B cell (primary cell): ENCODE measurements at regions not wholly inside any gene's neighbourhood (a gene's known extent, or its start where the extent isn't known, plus 50 kb on each side); places are given as distances from the start of the nearest gene placed in this dataset.

Source experiments
- ATAC-seq: fragments of 200-7000 bp; cut with Tn5 transposase; one replicate; pipeline ENCODE4 v1.10.0; 2021; ENCODE audit warnings: low read depth, mild to moderate bottlenecking, moderate number of reproducible peaks, moderate library complexity
- CTCF ChIA-PET: fragments of 350-600 bp; sonication (Branson Sonifier 250); formaldehyde crosslinking; loops from one replicate; lab custom pipeline; 2021; ENCODE audit warnings: antibody characterized with exemption, inconsistent platforms; lab: Charles Lee
- POLR2A ChIA-PET: fragments of 350-600 bp; sonication (Branson Sonifier 250); formaldehyde crosslinking; loops from one replicate; lab custom pipeline; 2021; ENCODE audit warnings: antibody characterized with exemption; lab: Charles Lee
- DNase-seq: peaks from one replicate; pipeline ENCODE4 v3.0.0; 2013
- H2AFZ ChIP-seq: 2 replicates; pipeline ENCODE4 v1.6.1; 2012; ENCODE audit warnings: mild to moderate bottlenecking, low read depth, low read length; ENCODE audit not compliant: insufficient read depth, poor library complexity, severe bottlenecking
- H3K27ac ChIP-seq, 2 donors: 1 replicate in 1 of 2; 2 replicates in 1 of 2; pipeline ENCODE4 v1.5.1; 2012 to 2013; ENCODE audit warnings: low read length in 2 of 2, mild to moderate bottlenecking in 2 of 2, moderate library complexity in 1 of 2
- H3K27me3 ChIP-seq, 4 experiments: fragments of 200-600 bp in 1 of 4; sonication (generic) in 1 of 4; replicated peaks in 1 of 4; 1 replicate in 2 of 4; 2 replicates in 2 of 4; pipeline versions ENCODE4 v1.6.1 to v1.7.0; 2013 to 2016; ENCODE audit warnings: low read length in 3 of 4, mild to moderate bottlenecking in 2 of 4, mixed read lengths in 1 of 4, moderate library complexity in 1 of 4; ENCODE audit not compliant: insufficient read depth in 4 of 4, control insufficient read depth in 3 of 4; ENCODE audit errors: control extremely low read depth in 1 of 4
- H3K36me3 ChIP-seq, 2 experiments: replicated peaks in 1 of 2; 1 replicate in 1 of 2; 2 replicates in 1 of 2; pipeline versions ENCODE4 v1.6.1 to v1.7.1; 2013; ENCODE audit warnings: low read length in 1 of 2; ENCODE audit not compliant: insufficient read depth in 2 of 2, control insufficient read depth in 1 of 2; ENCODE audit errors: control extremely low read depth in 1 of 2, extremely low read depth in 1 of 2
- H3K4me1 ChIP-seq, 2 donors: fragments of 200-600 bp in 1 of 2; sonication (generic) in 1 of 2; 1 replicate in 1 of 2; 2 replicates in 1 of 2; pipeline versions ENCODE4 v1.5.1 to v1.6.1; 2013 to 2017; ENCODE audit warnings: low read length in 2 of 2; ENCODE audit not compliant: control insufficient read depth in 2 of 2, insufficient read depth in 2 of 2
- H3K4me2 ChIP-seq: replicated peaks from 2 replicates; pipeline ENCODE3; 2012; ENCODE audit warnings: mild to moderate bottlenecking, low read depth, low read length; ENCODE audit not compliant: poor library complexity, severe bottlenecking
- H3K4me3 ChIP-seq, 5 experiments: fragments of 200-600 bp in 1 of 5; sonication (generic) in 1 of 5; 1 replicate in 3 of 5; 2 replicates in 2 of 5; pipeline versions ENCODE4 v1.5.1 to v1.7.0; 2011 to 2016; ENCODE audit warnings: low read length in 4 of 5, mild to moderate bottlenecking in 4 of 5, low read depth in 2 of 5, control low read depth in 1 of 5, moderate library complexity in 1 of 5; ENCODE audit not compliant: insufficient read depth in 1 of 5; ENCODE audit errors: control extremely low read depth in 1 of 5, extremely low read depth in 1 of 5
- H3K79me2 ChIP-seq: fragments of 200-600 bp; sonication (generic); one replicate; pipeline ENCODE4 v1.6.0; 2016; ENCODE audit warnings: low read length; ENCODE audit not compliant: control insufficient read depth, insufficient read depth
- H3K9ac ChIP-seq: fragments of 200-600 bp; sonication (generic); 2 replicates; pipeline ENCODE4 v1.6.1; 2017; ENCODE audit warnings: mild to moderate bottlenecking, low read length, moderate library complexity
- H3K9me3 ChIP-seq, 3 donors: one replicate each; pipeline versions ENCODE4 v1.6.1 to v1.7.1; 2013; ENCODE audit warnings: low read length in 2 of 3; ENCODE audit not compliant: control insufficient read depth in 2 of 3, insufficient read depth in 1 of 3; ENCODE audit errors: control extremely low read depth in 1 of 3
- H4K20me1 ChIP-seq: 2 replicates; pipeline ENCODE4 v1.6.0; 2012; ENCODE audit warnings: mild to moderate bottlenecking, low read length; ENCODE audit not compliant: insufficient read depth, control insufficient read depth, poor library complexity, severe bottlenecking
- H3K27ac Mint-ChIP-seq: one replicate; pipeline ENCODE4 v1.8.0; 2021; ENCODE audit warnings: mixed read lengths
- H3K27me3 Mint-ChIP-seq: one replicate; pipeline ENCODE4 v1.8.0; 2021; ENCODE audit warnings: mixed read lengths
- H3K4me1 Mint-ChIP-seq: one replicate; pipeline ENCODE4 v1.8.0; 2021; ENCODE audit warnings: mixed read lengths
- H3K4me3 Mint-ChIP-seq: one replicate; pipeline ENCODE4 v1.8.0; 2021; ENCODE audit warnings: mixed read lengths
- H3K9me3 Mint-ChIP-seq: one replicate; pipeline ENCODE4 v1.8.0; 2022; ENCODE audit warnings: mixed read lengths; ENCODE audit not compliant: insufficient read depth
- CTCF ChIP-seq: fragments of 200-600 bp; IDR thresholded peaks from one replicate; pipeline ENCODE4 v1.8.0; 2022; ENCODE audit warnings: antibody characterized with exemption, mild to moderate bottlenecking
- EZH2 ChIP-seq: IDR thresholded peaks from 2 replicates; pipeline ENCODE4 v1.6.1; 2012; ENCODE audit warnings: borderline replicate concordance, low read depth, mild to moderate bottlenecking, moderate library complexity, low read length; ENCODE audit not compliant: insufficient read depth, poor library complexity, severe bottlenecking
- WGBS: methylation state at CpG from one replicate; pipeline ENCODE4 v1.1.5; 2013; ENCODE audit warnings: missing lambda C conversion rate; ENCODE audit not compliant: insufficient coverage; 5-methylcytosine and 5-hydroxymethylcytosine counted together
- intact Hi-C: fragments of 100-400 bp; cut with micrococcal nuclease; formaldehyde crosslinking; loops from one replicate; pipeline ENCODE4 v1.10.0; 2022

DNA sequence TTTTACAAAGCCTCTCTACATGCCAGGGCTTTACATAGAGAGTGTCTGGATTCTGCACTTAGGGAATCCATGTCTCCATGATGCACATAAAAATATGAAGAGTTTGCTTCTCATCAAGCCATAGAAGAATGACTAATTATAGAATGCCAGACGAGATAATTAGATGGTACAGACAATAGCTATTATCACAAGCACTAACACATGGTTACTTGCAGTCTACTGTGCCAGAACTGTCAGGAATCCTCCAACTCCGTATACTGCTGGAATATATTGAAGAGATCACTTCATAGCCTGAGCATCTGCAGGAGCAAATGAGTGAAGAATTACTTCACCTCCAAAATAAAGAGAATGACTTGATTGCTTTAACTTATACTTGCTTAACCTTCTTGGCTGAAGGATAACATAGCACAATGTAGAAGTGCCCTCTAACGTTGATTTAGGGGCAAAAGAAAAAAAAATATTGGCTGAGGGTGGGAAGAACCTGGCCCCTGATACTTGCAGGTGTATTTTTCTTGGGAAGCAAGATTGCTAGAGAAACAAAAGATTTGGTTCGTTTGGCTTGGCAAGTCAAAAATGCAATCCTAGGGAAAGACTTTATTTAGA lies 272.8 kb upstream of the FAR2 start:
- WGBS = 100% methylated on average over 1 of the region's 4 CpGs
- H3K79me2 ChIP-seq = no peaks in the 10 kb centered on the region
- POLR2A ChIA-PET = no interaction called here
- DNase-seq (no peak), ATAC-seq (no peak)
- H3K9me3 ChIP-seq = no peaks in the 10 kb centered on the region
- no peak overlapping the region for H3K4me2 ChIP-seq
- no peaks in the 10 kb centered on the region for H3K36me3 ChIP-seq
- Mint-ChIP-seq H3K4me1 (no peaks in the 10 kb centered on the region), H3K27ac (no peak overlapping the region), H3K4me3 (no peak overlapping the region), H3K9me3 (no peaks in the 10 kb centered on the region), H3K27me3 (no peaks in the 10 kb centered on the region)
- no peak overlapping the region for H3K4me3 ChIP-seq
- CTCF ChIA-PET = no interaction called here
- H2AFZ ChIP-seq = no peak overlapping the region
- H4K20me1 ChIP-seq = no peaks in the 10 kb centered on the region
- H3K27ac ChIP-seq = no peak overlapping the region
- no peak overlapping the region for H3K9ac ChIP-seq
- no peaks in the 10 kb centered on the region for H3K4me1 ChIP-seq
- intact Hi-C loops = no loop called here
- H3K27me3 ChIP-seq = no peaks in the 10 kb centered on the region
- TF ChIP-seq EZH2 = no peak
- no peak for TF ChIP-seq CTCF

DNA sequence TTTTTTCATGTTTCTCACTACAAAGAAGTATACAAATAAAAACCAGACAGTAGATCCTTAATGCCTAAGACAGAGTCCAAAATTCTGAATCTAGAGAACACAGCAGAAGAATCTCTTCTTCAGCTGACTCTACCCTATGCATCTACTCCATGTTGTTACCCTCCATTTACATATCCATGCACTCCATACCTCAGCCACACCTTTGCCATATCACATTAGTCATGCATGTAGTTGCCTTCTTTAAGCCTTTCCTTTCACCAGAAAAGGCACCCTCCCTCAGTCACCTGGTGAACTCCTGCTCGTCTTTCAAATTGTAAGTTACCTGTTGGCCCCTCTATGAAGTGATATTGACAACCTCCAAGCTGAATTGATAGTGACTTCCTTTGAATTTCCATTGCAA lies 271.2 kb upstream of the FAR2 start:
- H3K27me3 Mint-ChIP-seq = no peaks in the 10 kb centered on the region
- Histone ChIP-seq H3K4me2 (no peak overlapping the region), H3K79me2 (no peaks in the 10 kb centered on the region), H3K27ac (no peak overlapping the region), H2AFZ (no peak overlapping the region), H3K36me3 (no peaks in the 10 kb centered on the region), H3K4me3 (no peak overlapping the region), H3K4me1 (no peaks in the 10 kb centered on the region), H4K20me1 (no peaks in the 10 kb centered on the region), H3K9ac (no peak overlapping the region), H3K27me3 (no peaks in the 10 kb centered on the region), H3K9me3 (no peaks in the 10 kb centered on the region)
- no peak for TF ChIP-seq CTCF
- TF ChIP-seq EZH2 = no peak
- H3K9me3 Mint-ChIP-seq = no peaks in the 10 kb centered on the region
- intact Hi-C loops = no loop called here
- H3K4me3 Mint-ChIP-seq = no peak overlapping the region
- ATAC-seq (no peak), DNase-seq (no peak)
- WGBS = 20% methylated on average over 1 of the region's 1 CpG
- H3K27ac Mint-ChIP-seq = no peak overlapping the region
- no peaks in the 10 kb centered on the region for H3K4me1 Mint-ChIP-seq
- POLR2A ChIA-PET = no interaction called here
- CTCF ChIA-PET = no interaction called here
